CD4-positive, alpha-beta T cell (primary cell): ENCODE measurements at regions not wholly inside any gene's neighbourhood (a gene's known extent, or its start where the extent isn't known, plus 50 kb on each side); places are given as distances from the start of the nearest gene placed in this dataset.

Experiments
- ATAC-seq: fragments of 200-7000 bp; cut with Tn5 transposase; one replicate; pipeline ENCODE4 v1.10.0; 2022; ENCODE audit warnings: mild to moderate bottlenecking; ENCODE audit not compliant: poor library complexity
- CTCF ChIA-PET: fragments of 350-600 bp; sonication (Branson Sonifier 250); formaldehyde crosslinking; loops from one replicate; lab custom pipeline; 2021; ENCODE audit warnings: antibody characterized with exemption, inconsistent platforms; lab: Charles Lee
- POLR2A ChIA-PET: fragments of 350-600 bp; sonication (Branson Sonifier 250); formaldehyde crosslinking; loops from one replicate; lab custom pipeline; 2021; ENCODE audit warnings: antibody characterized with exemption, inconsistent platforms; lab: Charles Lee
- DNase-seq, 14 experiments: peaks; one replicate each; pipeline ENCODE4 v3.0.0-alpha.2; 2013 to 2020; ENCODE audit warnings: mixed read lengths in 2 of 14
- H3K27ac ChIP-seq, 2 donors: one replicate each; pipeline versions ENCODE4 v1.5.1 to v1.7.0; 2013; ENCODE audit warnings: low read length in 2 of 2, low read depth in 1 of 2, mild to moderate bottlenecking in 1 of 2
- H3K27me3 ChIP-seq, 2 experiments: 1 replicate in 1 of 2; 2 replicates in 1 of 2; pipeline versions ENCODE4 v1.6.1 to v1.7.0; 2013; ENCODE audit warnings: low read length in 2 of 2, control low read depth in 1 of 2, mild to moderate bottlenecking in 1 of 2, moderate library complexity in 1 of 2; ENCODE audit not compliant: insufficient read depth in 2 of 2, control insufficient read depth in 1 of 2
- H3K36me3 ChIP-seq: one replicate; pipeline ENCODE4 v1.6.1; 2013; ENCODE audit warnings: low read length, control low read depth; ENCODE audit not compliant: insufficient read depth
- H3K4me1 ChIP-seq: one replicate; pipeline ENCODE4 v1.6.1; 2013; ENCODE audit warnings: low read length, control low read depth; ENCODE audit not compliant: insufficient read depth
- H3K4me3 ChIP-seq: one replicate; pipeline ENCODE4 v1.5.1; 2013; ENCODE audit warnings: mild to moderate bottlenecking, low read length, moderate library complexity
- H3K9me3 ChIP-seq, 2 experiments: 1 replicate in 1 of 2; 2 replicates in 1 of 2; pipeline versions ENCODE4 v1.6.1 to v1.7.0; 2013; ENCODE audit warnings: low read length in 2 of 2, mild to moderate bottlenecking in 2 of 2, control low read depth in 1 of 2, moderate library complexity in 1 of 2; ENCODE audit not compliant: control insufficient read depth in 1 of 2, insufficient read depth in 1 of 2
- H3K27ac Mint-ChIP-seq: one replicate; pipeline ENCODE4 v1.8.0; 2020; ENCODE audit warnings: mixed read lengths
- H3K27me3 Mint-ChIP-seq: one replicate; pipeline ENCODE4 v1.8.0; 2021; ENCODE audit warnings: mixed read lengths
- H3K36me3 Mint-ChIP-seq: one replicate; pipeline ENCODE4 v1.8.0; 2021; ENCODE audit warnings: low read depth, mixed read lengths
- H3K4me1 Mint-ChIP-seq: one replicate; pipeline ENCODE4 v1.8.0; 2021; ENCODE audit warnings: low read depth, mixed read lengths
- H3K4me3 Mint-ChIP-seq: one replicate; pipeline ENCODE4 v1.8.0; 2020; ENCODE audit warnings: mild to moderate bottlenecking, mixed read lengths
- H3K9me3 Mint-ChIP-seq: one replicate; pipeline ENCODE4 v1.8.0; 2020; ENCODE audit warnings: mixed read lengths
- intact Hi-C, 2 experiments: fragments of 100-400 bp; cut with DNase I in 1 of 2; cut with micrococcal nuclease in 1 of 2; formaldehyde crosslinking; loops; one replicate each; pipeline versions ENCODE4 v1.15.1 to v1.9.0; 2023 to 2025; cut with DNase I, micrococcal nuclease
- TF ChIP-seq, protein P1 (sequence below): fragments of 200-600 bp; IDR thresholded peaks from one replicate; pipeline ENCODE4 v1.8.0; 2022; ENCODE audit warnings: antibody characterized with exemption, mild to moderate bottlenecking

- no peak overlapping the region for H3K4me3 Mint-ChIP-seq
- intact Hi-C loops, result no loop called here
- ChIA-PET POLR2A (no interaction called here), CTCF (no interaction called here)
- no peaks in the 10 kb centered on the region for H3K4me1 ChIP-seq
- H3K27me3 ChIP-seq, result no peaks in the 10 kb centered on the region
- no peak overlapping the region for H3K4me3 ChIP-seq
- no peaks in the 10 kb centered on the region for H3K9me3 Mint-ChIP-seq
- H3K27ac ChIP-seq, result no peak overlapping the region
- no peaks in the 10 kb centered on the region for H3K36me3 Mint-ChIP-seq
- H3K9me3 ChIP-seq, result peaks cover 0 to 22% of the 10 kb centered on the region in 2 experiments
- DNase-seq (no peak), ATAC-seq (no peak)
- no peaks in the 10 kb centered on the region for H3K36me3 ChIP-seq
- no peak overlapping the region for H3K27ac Mint-ChIP-seq
- no peaks in the 10 kb centered on the region for H3K27me3 Mint-ChIP-seq
- TF ChIP-seq, protein P1, sequence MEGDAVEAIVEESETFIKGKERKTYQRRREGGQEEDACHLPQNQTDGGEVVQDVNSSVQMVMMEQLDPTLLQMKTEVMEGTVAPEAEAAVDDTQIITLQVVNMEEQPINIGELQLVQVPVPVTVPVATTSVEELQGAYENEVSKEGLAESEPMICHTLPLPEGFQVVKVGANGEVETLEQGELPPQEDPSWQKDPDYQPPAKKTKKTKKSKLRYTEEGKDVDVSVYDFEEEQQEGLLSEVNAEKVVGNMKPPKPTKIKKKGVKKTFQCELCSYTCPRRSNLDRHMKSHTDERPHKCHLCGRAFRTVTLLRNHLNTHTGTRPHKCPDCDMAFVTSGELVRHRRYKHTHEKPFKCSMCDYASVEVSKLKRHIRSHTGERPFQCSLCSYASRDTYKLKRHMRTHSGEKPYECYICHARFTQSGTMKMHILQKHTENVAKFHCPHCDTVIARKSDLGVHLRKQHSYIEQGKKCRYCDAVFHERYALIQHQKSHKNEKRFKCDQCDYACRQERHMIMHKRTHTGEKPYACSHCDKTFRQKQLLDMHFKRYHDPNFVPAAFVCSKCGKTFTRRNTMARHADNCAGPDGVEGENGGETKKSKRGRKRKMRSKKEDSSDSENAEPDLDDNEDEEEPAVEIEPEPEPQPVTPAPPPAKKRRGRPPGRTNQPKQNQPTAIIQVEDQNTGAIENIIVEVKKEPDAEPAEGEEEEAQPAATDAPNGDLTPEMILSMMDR, result no peak
- no peaks in the 10 kb centered on the region for H3K4me1 Mint-ChIP-seq
Observed at GRCh38 chr21:20537130-20537529, 461.1 kb upstream of the NCAM2 start.

- intact Hi-C loops, result no loop called here
- H3K36me3 ChIP-seq, result no peaks in the 10 kb centered on the region
- Mint-ChIP-seq H3K36me3 (no peaks in the 10 kb centered on the region), H3K4me3 (no peak overlapping the region), H3K9me3 (no peaks in the 10 kb centered on the region), H3K27me3 (no peaks in the 10 kb centered on the region), H3K4me1 (no peaks in the 10 kb centered on the region), H3K27ac (no peak overlapping the region)
- H3K4me3 ChIP-seq, result no peak overlapping the region
- no peak for ATAC-seq
- no peak for DNase-seq
- ChIA-PET CTCF (no interaction called here), POLR2A (no interaction called here)
- no peaks in the 10 kb centered on the region for H3K4me1 ChIP-seq
- TF ChIP-seq, protein P1, result no peak
- H3K27me3 ChIP-seq, result no peaks in the 10 kb centered on the region
- peaks cover 0 to 22% of the 10 kb centered on the region in 2 experiments for H3K9me3 ChIP-seq
- H3K27ac ChIP-seq, result no peak overlapping the region
Observed at GRCh38 chr21:20538039-20538658, 460.1 kb upstream of the NCAM2 start.

DNA sequence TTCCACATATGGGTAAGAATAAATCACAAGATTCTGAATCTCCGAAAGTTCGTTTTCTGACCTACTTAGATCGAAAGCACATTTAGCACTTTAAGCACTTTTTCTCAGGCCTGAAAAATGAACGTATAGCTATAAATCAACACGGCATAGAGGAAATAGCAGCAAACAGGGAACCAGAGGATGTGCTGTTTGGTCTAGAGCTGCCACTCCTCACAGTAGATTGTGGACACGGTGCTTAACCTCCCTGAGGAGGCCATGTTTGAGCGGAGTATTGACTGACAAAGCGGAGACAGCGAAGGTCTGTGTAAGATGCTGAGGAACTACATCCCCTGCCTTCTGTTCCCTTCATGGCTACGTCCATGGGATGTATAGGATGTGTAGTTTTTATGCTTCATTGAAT, 452.8 kb upstream of the NCAM2 start:
- no peaks in the 10 kb centered on the region for H3K4me1 Mint-ChIP-seq
- H3K27ac Mint-ChIP-seq, result no peak overlapping the region
- Histone ChIP-seq H3K4me1 (no peaks in the 10 kb centered on the region), H3K27me3 (no peaks in the 10 kb centered on the region), H3K4me3 (no peak overlapping the region), H3K9me3 (peaks cover 3 to 4% of the 10 kb centered on the region in 2 experiments), H3K27ac (no peak overlapping the region), H3K36me3 (no peaks in the 10 kb centered on the region)
- ATAC-seq, result no peak
- DNase-seq, result no peak
- ChIA-PET CTCF (no interaction called here), POLR2A (no interaction called here)
- H3K27me3 Mint-ChIP-seq, result no peaks in the 10 kb centered on the region
- no peak overlapping the region for H3K4me3 Mint-ChIP-seq
- TF ChIP-seq, protein P1, result no peak
- H3K36me3 Mint-ChIP-seq, result no peaks in the 10 kb centered on the region
- intact Hi-C loops, result no loop called here
- peaks cover 8% of the 10 kb centered on the region for H3K9me3 Mint-ChIP-seq
